K562 (cell line): ENCODE measurements at regions not wholly inside any gene's neighbourhood (a gene's known extent, or its start where the extent isn't known, plus 50 kb on each side); places are given as distances from the start of the nearest gene placed in this dataset.

Experiments
- ATAC-seq: fragments of 200-7000 bp; cut with Tn5 transposase; 3 replicates; pipeline ENCODE4 v1.9.1; 2020; ENCODE audit warnings: moderate library complexity
- BruUV-seq: library from RNA; stranded (reverse); fragments of 400-500 nt; replicated peaks from 2 replicates; lab custom pipeline; 2021; lab: Mats Ljungman, UMichigan
- CTCF ChIA-PET: fragments of 300-600 bp; formaldehyde crosslinking; extraction: SDS; loops from one replicate; lab custom pipeline; 2021; ENCODE audit warnings: low intra/inter-chr PET ratio; lab: Yijun Ruan, JAX
- POLR2A ChIA-PET: fragments of 300-600, 350-650 bp; sonication (Branson Sonifier 250); formaldehyde crosslinking; extraction: SDS; loops from one replicate; lab custom pipeline; 2021; ENCODE audit warnings: antibody characterized with exemption, inconsistent platforms; lab: Yijun Ruan, JAX
- DNase-seq, 4 experiments: peaks; one replicate each; pipeline versions ENCODE4 v3.0.0 to v3.0.0-alpha.2; 2011 to 2018; ENCODE audit warnings: low spot score in 3 of 4, mixed read lengths in 3 of 4; ENCODE audit errors: extremely low read depth in 1 of 4
- FAIRE-seq: peaks from 2 replicates; lab custom pipeline; 2011; peaks lifted over from hg19 to GRCh38; lab: Jason Lieb, UNC
- H2AFZ ChIP-seq: 2 replicates; pipeline ENCODE4 v1.6.0; 2011; ENCODE audit warnings: low read depth, low read length, control low read depth, inconsistent platforms
- H3K27ac ChIP-seq: fragments of 200-600 bp; 3 replicates; pipeline ENCODE4 v1.8.0; 2011; ENCODE audit warnings: low read depth, mild to moderate bottlenecking, control low read depth, inconsistent platforms, low read length, moderate library complexity, mixed read lengths; ENCODE audit errors: extremely low read depth
- H3K27me3 ChIP-seq, 2 experiments: fragments of 300-600 bp in 1 of 2; 2 replicates in 1 of 2; 3 replicates in 1 of 2; pipeline versions ENCODE4 v1.6.0 to v1.8.0; 2011; ENCODE audit warnings: inconsistent platforms in 2 of 2, low read length in 2 of 2, mild to moderate bottlenecking in 1 of 2, mixed read lengths in 1 of 2, moderate library complexity in 1 of 2; ENCODE audit not compliant: control insufficient read depth in 2 of 2, insufficient read depth in 2 of 2
- H3K36me3 ChIP-seq: fragments of 300-600 bp; 3 replicates; pipeline ENCODE4 v1.8.0; 2011; ENCODE audit warnings: mild to moderate bottlenecking, low read length, inconsistent platforms; ENCODE audit not compliant: control insufficient read depth, insufficient read depth
- H3K4me1 ChIP-seq, 2 experiments: fragments of 200-600 bp in 1 of 2; replicated peaks in 1 of 2; 2 replicates in 1 of 2; 3 replicates in 1 of 2; pipeline versions ENCODE4 v1.5.1 to v1.8.0; 2011; ENCODE audit warnings: inconsistent platforms in 2 of 2, low read length in 2 of 2, mild to moderate bottlenecking in 1 of 2, mixed read lengths in 1 of 2, moderate library complexity in 1 of 2; ENCODE audit not compliant: control insufficient read depth in 2 of 2, insufficient read depth in 2 of 2
- H3K4me2 ChIP-seq: 2 replicates; pipeline ENCODE4 v1.6.1; 2011; ENCODE audit warnings: low read length, control low read depth, inconsistent platforms, mixed read lengths; ENCODE audit not compliant: insufficient read depth
- H3K4me3 ChIP-seq: fragments of 200-600 bp; sonication (generic), shearing (Covaris generic); 2 replicates; pipeline ENCODE4 v1.5.1; 2016; ENCODE audit warnings: control low read depth, inconsistent platforms
- H3K79me2 ChIP-seq: fragments of 200-600 bp; 3 replicates; pipeline ENCODE4 v1.8.0; 2011; ENCODE audit warnings: low read length, inconsistent platforms; ENCODE audit not compliant: control insufficient read depth, insufficient read depth
- H3K9ac ChIP-seq, 2 experiments: 2 replicates each; pipeline versions ENCODE4 v1.6.0 to v1.6.1; 2011; ENCODE audit warnings: low read depth in 2 of 2, low read length in 2 of 2, control low read depth in 1 of 2, inconsistent platforms in 1 of 2, mild to moderate bottlenecking in 1 of 2, mixed read lengths in 1 of 2; ENCODE audit not compliant: insufficient read depth in 1 of 2
- H3K9me1 ChIP-seq: one replicate; pipeline ENCODE4 v1.6.0; 2011; ENCODE audit warnings: inconsistent platforms, mild to moderate bottlenecking, low read length, moderate library complexity; ENCODE audit not compliant: control insufficient read depth, insufficient read depth
- H3K9me3 ChIP-seq: replicated peaks from 2 replicates; pipeline ENCODE4 v1.5.1; 2011; ENCODE audit warnings: low read depth, low read length, inconsistent platforms; ENCODE audit not compliant: control insufficient read depth, insufficient read depth
- H4K20me1 ChIP-seq: replicated peaks from 2 replicates; pipeline ENCODE4 v1.6.1; 2011; ENCODE audit warnings: low read length, inconsistent platforms, mixed read lengths; ENCODE audit not compliant: control insufficient read depth, insufficient read depth
- ARID1B ChIP-seq: fragments of 450-650 bp; IDR thresholded peaks from 2 replicates; pipeline ENCODE4 v1.6.1; 2016; ENCODE audit warnings: antibody characterized with exemption, mild to moderate bottlenecking, inconsistent platforms
- CAMTA2 ChIP-seq: fragments of 250-450 bp; sonication (Bioruptor Pico); conservative IDR thresholded peaks from 2 replicates; pipeline ENCODE4 v1.5.1; 2022
- KLF10 ChIP-seq: fragments of 250-450 bp; sonication (Bioruptor Pico); IDR thresholded peaks from 2 replicates; pipeline ENCODE4 v1.6.1; 2021; ENCODE audit warnings: matching md5 sums
- MAFK ChIP-seq: IDR thresholded peaks from 2 replicates; pipeline ENCODE4 v1.6.1; 2011; ENCODE audit warnings: low read length, improper control_type of control experiment
- MBD2 ChIP-seq: sonication (generic); IDR thresholded peaks from 2 replicates; pipeline ENCODE4 v1.6.1; 2016; ENCODE audit warnings: low read depth, borderline replicate concordance
- PHF21A ChIP-seq: fragments of 450-650 bp; IDR thresholded peaks from 2 replicates; pipeline ENCODE4 v1.6.1; 2017; ENCODE audit warnings: low read depth, borderline replicate concordance
- RAD51 ChIP-seq: fragments of 450-650 bp; IDR thresholded peaks from 2 replicates; pipeline ENCODE4 v1.7.1; 2016; ENCODE audit warnings: low read depth, mild to moderate bottlenecking, borderline replicate concordance
- STAT5B ChIP-seq: fragments of 250-450 bp; sonication (Bioruptor Pico); IDR thresholded peaks from 2 replicates; pipeline ENCODE4 v1.8.0; 2021; ENCODE audit warnings: mild to moderate bottlenecking, inconsistent platforms
- TCF3 ChIP-seq: sonication (generic); formaldehyde crosslinking; IDR thresholded peaks from 2 replicates; pipeline ENCODE4 v1.4.0; 2020; ENCODE audit warnings: mild to moderate bottlenecking, missing genetic modification reagents
- ZNF217 ChIP-seq: sonication (generic); formaldehyde crosslinking; IDR thresholded peaks from 2 replicates; pipeline ENCODE4 v1.8.0; 2022; ENCODE audit warnings: mild to moderate bottlenecking, missing genetic modification reagents
- ZNF551 ChIP-seq: fragments of 250-450 bp; sonication (Bioruptor Pico); IDR thresholded peaks from 2 replicates; pipeline ENCODE4 v1.5.0; 2021; ENCODE audit warnings: mild to moderate bottlenecking, moderate library complexity
- WGBS: fragments of 100-300 bp; shearing (Covaris generic); methylation state at CpG from one replicate; pipeline ENCODE4 v1.1.6; 2016; ENCODE audit warnings: low coverage, mixed read lengths; ENCODE audit not compliant: insufficient coverage; ENCODE audit errors: missing lambda C conversion rate; 5-methylcytosine and 5-hydroxymethylcytosine counted together
- in situ Hi-C: fragments of 300-500 bp; cut with MboI; formaldehyde crosslinking; loops from 4 replicates; pipeline ENCODE4 v1.15.0; 2018; ENCODE audit warnings: inconsistent platforms, mixed read lengths
- intact Hi-C: fragments of 100-400 bp; cut with micrococcal nuclease; formaldehyde crosslinking; loops from 2 replicates; pipeline ENCODE4 v1.14.2; 2022
- TF ChIP-seq, protein P1 (sequence below): sonication (generic); formaldehyde crosslinking; IDR thresholded peaks from 2 replicates; pipeline ENCODE4 v1.8.0; 2022; ENCODE audit warnings: missing genetic modification reagents, mild to moderate bottlenecking, borderline replicate concordance
- TF ChIP-seq, protein P2 (sequence below): sonication (generic); formaldehyde crosslinking; IDR thresholded peaks from 2 replicates; pipeline ENCODE4 v1.8.1; 2022; ENCODE audit warnings: missing genetic modification reagents
- TF ChIP-seq, protein P3 (sequence below): fragments of 450-650 bp; IDR thresholded peaks from 2 replicates; pipeline ENCODE4 v1.6.1; 2016
- TF ChIP-seq, protein P4 (sequence below), 2 experiments: fragments of 450-650 bp; IDR thresholded peaks; 2 replicates each; pipeline ENCODE4 v1.6.1; 2018; ENCODE audit warnings: mild to moderate bottlenecking in 2 of 2, low read depth in 1 of 2; ENCODE audit not compliant: partially characterized antibody in 2 of 2
- TF ChIP-seq, protein P5 (sequence below): sonication (generic); formaldehyde crosslinking; IDR thresholded peaks from 2 replicates; pipeline ENCODE4 v1.9.0; 2022; ENCODE audit warnings: mild to moderate bottlenecking, missing genetic modification reagents

DNA sequence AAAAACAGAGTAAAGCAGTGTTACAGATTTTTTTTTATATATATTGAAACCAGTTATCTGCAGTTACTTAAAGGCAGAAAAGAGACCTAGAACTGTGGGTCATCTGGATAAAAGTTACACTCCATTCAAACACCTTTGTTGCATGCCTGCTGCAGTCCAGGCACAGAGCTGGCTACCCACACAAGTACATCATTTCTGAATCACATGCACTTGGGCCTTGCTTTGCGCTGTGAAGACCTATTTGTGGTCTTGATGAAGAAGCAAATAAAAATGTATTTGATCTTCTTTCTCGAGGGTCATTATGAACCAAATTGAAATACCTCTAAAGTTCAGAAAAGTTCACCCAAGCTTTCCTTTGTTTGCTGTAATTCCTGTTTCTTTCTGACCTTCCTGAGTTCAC lies 503.0 kb upstream of the ZNF608 start:
- Histone ChIP-seq H3K27ac (no peak overlapping the region), H3K4me2 (no peak overlapping the region), H3K9ac (no peak overlapping the region), H3K4me1 (no peaks in the 10 kb centered on the region), H3K36me3 (no peaks in the 10 kb centered on the region), H3K79me2 (no peaks in the 10 kb centered on the region), H3K27me3 (no peaks in the 10 kb centered on the region), H3K4me3 (no peak overlapping the region), H3K9me3 (no peaks in the 10 kb centered on the region), H4K20me1 (no peaks in the 10 kb centered on the region), H3K9me1 (no peaks in the 10 kb centered on the region), H2AFZ (no peak overlapping the region)
- BruUV-seq = no TSS peak
- in situ Hi-C loops (no loop called here), intact Hi-C loops (no loop called here)
- WGBS = 0% methylated on average over 2 of the region's 2 CpGs
- ChIA-PET POLR2A (no interaction called here), CTCF (no interaction called here)
- FAIRE-seq (no peak), DNase-seq (no peak), ATAC-seq (no peak)
- no peak for TF ChIP-seq RAD51
- TF ChIP-seq, protein P1, sequence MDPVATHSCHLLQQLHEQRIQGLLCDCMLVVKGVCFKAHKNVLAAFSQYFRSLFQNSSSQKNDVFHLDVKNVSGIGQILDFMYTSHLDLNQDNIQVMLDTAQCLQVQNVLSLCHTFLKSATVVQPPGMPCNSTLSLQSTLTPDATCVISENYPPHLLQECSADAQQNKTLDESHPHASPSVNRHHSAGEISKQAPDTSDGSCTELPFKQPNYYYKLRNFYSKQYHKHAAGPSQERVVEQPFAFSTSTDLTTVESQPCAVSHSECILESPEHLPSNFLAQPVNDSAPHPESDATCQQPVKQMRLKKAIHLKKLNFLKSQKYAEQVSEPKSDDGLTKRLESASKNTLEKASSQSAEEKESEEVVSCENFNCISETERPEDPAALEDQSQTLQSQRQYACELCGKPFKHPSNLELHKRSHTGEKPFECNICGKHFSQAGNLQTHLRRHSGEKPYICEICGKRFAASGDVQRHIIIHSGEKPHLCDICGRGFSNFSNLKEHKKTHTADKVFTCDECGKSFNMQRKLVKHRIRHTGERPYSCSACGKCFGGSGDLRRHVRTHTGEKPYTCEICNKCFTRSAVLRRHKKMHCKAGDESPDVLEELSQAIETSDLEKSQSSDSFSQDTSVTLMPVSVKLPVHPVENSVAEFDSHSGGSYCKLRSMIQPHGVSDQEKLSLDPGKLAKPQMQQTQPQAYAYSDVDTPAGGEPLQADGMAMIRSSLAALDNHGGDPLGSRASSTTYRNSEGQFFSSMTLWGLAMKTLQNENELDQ (CRISPR knock-in tag) = no peak
- TF ChIP-seq MBD2 = no peak
- TF ChIP-seq KLF10 = no peak
- TF ChIP-seq ZNF217 (CRISPR knock-in tag) = no peak
- TF ChIP-seq STAT5B = no peak
- TF ChIP-seq, protein P2, sequence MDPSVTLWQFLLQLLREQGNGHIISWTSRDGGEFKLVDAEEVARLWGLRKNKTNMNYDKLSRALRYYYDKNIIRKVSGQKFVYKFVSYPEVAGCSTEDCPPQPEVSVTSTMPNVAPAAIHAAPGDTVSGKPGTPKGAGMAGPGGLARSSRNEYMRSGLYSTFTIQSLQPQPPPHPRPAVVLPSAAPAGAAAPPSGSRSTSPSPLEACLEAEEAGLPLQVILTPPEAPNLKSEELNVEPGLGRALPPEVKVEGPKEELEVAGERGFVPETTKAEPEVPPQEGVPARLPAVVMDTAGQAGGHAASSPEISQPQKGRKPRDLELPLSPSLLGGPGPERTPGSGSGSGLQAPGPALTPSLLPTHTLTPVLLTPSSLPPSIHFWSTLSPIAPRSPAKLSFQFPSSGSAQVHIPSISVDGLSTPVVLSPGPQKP (CRISPR knock-in tag) = no peak
- no peak for TF ChIP-seq CAMTA2
- TF ChIP-seq, protein P3, sequence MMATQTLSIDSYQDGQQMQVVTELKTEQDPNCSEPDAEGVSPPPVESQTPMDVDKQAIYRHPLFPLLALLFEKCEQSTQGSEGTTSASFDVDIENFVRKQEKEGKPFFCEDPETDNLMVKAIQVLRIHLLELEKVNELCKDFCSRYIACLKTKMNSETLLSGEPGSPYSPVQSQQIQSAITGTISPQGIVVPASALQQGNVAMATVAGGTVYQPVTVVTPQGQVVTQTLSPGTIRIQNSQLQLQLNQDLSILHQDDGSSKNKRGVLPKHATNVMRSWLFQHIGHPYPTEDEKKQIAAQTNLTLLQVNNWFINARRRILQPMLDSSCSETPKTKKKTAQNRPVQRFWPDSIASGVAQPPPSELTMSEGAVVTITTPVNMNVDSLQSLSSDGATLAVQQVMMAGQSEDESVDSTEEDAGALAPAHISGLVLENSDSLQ = no peak
- TF ChIP-seq, protein P4, sequence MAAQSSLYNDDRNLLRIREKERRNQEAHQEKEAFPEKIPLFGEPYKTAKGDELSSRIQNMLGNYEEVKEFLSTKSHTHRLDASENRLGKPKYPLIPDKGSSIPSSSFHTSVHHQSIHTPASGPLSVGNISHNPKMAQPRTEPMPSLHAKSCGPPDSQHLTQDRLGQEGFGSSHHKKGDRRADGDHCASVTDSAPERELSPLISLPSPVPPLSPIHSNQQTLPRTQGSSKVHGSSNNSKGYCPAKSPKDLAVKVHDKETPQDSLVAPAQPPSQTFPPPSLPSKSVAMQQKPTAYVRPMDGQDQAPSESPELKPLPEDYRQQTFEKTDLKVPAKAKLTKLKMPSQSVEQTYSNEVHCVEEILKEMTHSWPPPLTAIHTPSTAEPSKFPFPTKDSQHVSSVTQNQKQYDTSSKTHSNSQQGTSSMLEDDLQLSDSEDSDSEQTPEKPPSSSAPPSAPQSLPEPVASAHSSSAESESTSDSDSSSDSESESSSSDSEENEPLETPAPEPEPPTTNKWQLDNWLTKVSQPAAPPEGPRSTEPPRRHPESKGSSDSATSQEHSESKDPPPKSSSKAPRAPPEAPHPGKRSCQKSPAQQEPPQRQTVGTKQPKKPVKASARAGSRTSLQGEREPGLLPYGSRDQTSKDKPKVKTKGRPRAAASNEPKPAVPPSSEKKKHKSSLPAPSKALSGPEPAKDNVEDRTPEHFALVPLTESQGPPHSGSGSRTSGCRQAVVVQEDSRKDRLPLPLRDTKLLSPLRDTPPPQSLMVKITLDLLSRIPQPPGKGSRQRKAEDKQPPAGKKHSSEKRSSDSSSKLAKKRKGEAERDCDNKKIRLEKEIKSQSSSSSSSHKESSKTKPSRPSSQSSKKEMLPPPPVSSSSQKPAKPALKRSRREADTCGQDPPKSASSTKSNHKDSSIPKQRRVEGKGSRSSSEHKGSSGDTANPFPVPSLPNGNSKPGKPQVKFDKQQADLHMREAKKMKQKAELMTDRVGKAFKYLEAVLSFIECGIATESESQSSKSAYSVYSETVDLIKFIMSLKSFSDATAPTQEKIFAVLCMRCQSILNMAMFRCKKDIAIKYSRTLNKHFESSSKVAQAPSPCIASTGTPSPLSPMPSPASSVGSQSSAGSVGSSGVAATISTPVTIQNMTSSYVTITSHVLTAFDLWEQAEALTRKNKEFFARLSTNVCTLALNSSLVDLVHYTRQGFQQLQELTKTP (IDR thresholded peaks at IDR 0.05; ENCODE audit: low read depth in 1 of 2, partially characterized antibody in 2 of 2) = no peak
- TF ChIP-seq PHF21A = no peak
- no peak for TF ChIP-seq TCF3 (CRISPR knock-in tag)
- TF ChIP-seq ZNF551 = no peak
- TF ChIP-seq ARID1B = no peak
- TF ChIP-seq MAFK = no peak
- TF ChIP-seq, protein P5, sequence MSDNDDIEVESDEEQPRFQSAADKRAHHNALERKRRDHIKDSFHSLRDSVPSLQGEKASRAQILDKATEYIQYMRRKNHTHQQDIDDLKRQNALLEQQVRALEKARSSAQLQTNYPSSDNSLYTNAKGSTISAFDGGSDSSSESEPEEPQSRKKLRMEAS (CRISPR knock-in tag) = no peak
